Neural progenitor cell (in vitro differentiated cells): ENCODE measurements at regions not wholly inside any gene's neighbourhood (a gene's known extent, or its start where the extent isn't known, plus 50 kb on each side); places are given as distances from the start of the nearest gene placed in this dataset.
"Not testable (repeated sequence)": the region's sequence is repeated elsewhere in the genome, so short reads cannot be mapped to it uniquely, and the experiment has no call there.

Source experiments
- DNase-seq: peaks from one replicate; pipeline ENCODE4 v3.0.0-alpha.2; 2016; ENCODE audit warnings: low spot score
- H2AFZ ChIP-seq: fragments of 200-600 bp; sonication (generic); replicated peaks from 2 replicates; pipeline ENCODE4 v1.6.1; 2016; ENCODE audit warnings: antibody characterized with exemption
- H3F3A ChIP-seq: fragments of 200-600 bp; sonication (generic); 2 replicates; pipeline ENCODE4 v1.6.1; 2016; ENCODE audit warnings: antibody characterized with exemption, low read depth
- H3K27ac ChIP-seq: fragments of 200-600 bp; sonication (generic); 2 replicates; pipeline ENCODE4 v1.5.1; 2016; ENCODE audit warnings: mild to moderate bottlenecking
- H3K27me3 ChIP-seq: fragments of 200-600 bp; sonication (generic); 2 replicates; pipeline ENCODE4 v1.6.1; 2016; ENCODE audit warnings: mild to moderate bottlenecking, moderate library complexity
- H3K36me3 ChIP-seq: fragments of 200-600 bp; sonication (generic); 2 replicates; pipeline ENCODE4 v1.5.1; 2016
- H3K4me1 ChIP-seq: fragments of 200-600 bp; sonication (generic); 2 replicates; pipeline ENCODE4 v1.6.1; 2016; ENCODE audit warnings: mixed run types
- H3K4me2 ChIP-seq: fragments of 200-600 bp; sonication (generic); 2 replicates; pipeline ENCODE4 v1.6.1; 2016
- H3K4me3 ChIP-seq: fragments of 200-600 bp; sonication (generic); 2 replicates; pipeline ENCODE4 v1.5.1; 2016
- H3K79me2 ChIP-seq: fragments of 200-600 bp; sonication (generic); 2 replicates; pipeline ENCODE4 v1.6.1; 2016; ENCODE audit warnings: low read depth
- H3K9ac ChIP-seq: fragments of 200-600 bp; sonication (generic); 2 replicates; pipeline ENCODE4 v1.6.1; 2016
- H3K9me3 ChIP-seq: fragments of 200-600 bp; sonication (generic); 2 replicates; pipeline ENCODE4 v1.5.1; 2016; ENCODE audit warnings: low read depth
- H4K20me1 ChIP-seq: fragments of 200-600 bp; sonication (generic); 2 replicates; pipeline ENCODE4 v1.6.1; 2016; ENCODE audit warnings: low read depth
- H3K27ac Mint-ChIP-seq: 3 replicates; pipeline ENCODE4 v1.8.0; 2021; ENCODE audit warnings: mixed read lengths
- H3K27me3 Mint-ChIP-seq: 2 replicates; pipeline ENCODE4 v1.8.0; 2022; ENCODE audit warnings: low read depth, mild to moderate bottlenecking, inconsistent platforms, moderate library complexity, mixed read lengths; ENCODE audit not compliant: insufficient read depth
- H3K36me3 Mint-ChIP-seq: 3 replicates; pipeline ENCODE4 v1.8.0; 2021; ENCODE audit warnings: mixed read lengths
- H3K4me1 Mint-ChIP-seq: 3 replicates; pipeline ENCODE4 v1.8.0; 2021; ENCODE audit warnings: mixed read lengths
- H3K4me3 Mint-ChIP-seq: 3 replicates; pipeline ENCODE4 v1.8.0; 2021; ENCODE audit warnings: mild to moderate bottlenecking, moderate library complexity, mixed read lengths
- H3K9me3 Mint-ChIP-seq: 3 replicates; pipeline ENCODE4 v1.8.0; 2020; ENCODE audit warnings: mixed read lengths
- CTCF ChIP-seq: fragments of 200-600 bp; sonication (generic); IDR thresholded peaks from 2 replicates; pipeline ENCODE4 v1.5.1; 2017; ENCODE audit warnings: antibody characterized with exemption, mild to moderate bottlenecking
- EZH2 ChIP-seq: fragments of 200-600 bp; sonication (generic); IDR thresholded peaks from 2 replicates; pipeline ENCODE4 v1.6.1; 2017; ENCODE audit warnings: antibody characterized with exemption, mild to moderate bottlenecking, moderate library complexity
- EZH2phosphoT487 ChIP-seq: fragments of 200-600 bp; sonication (generic); IDR thresholded peaks from 2 replicates; pipeline ENCODE4 v1.6.1; 2017; ENCODE audit warnings: antibody characterized with exemption

- Mint-ChIP-seq H3K27me3 (peaks cover 1% of the 10 kb centered on the region), H3K27ac (no peak overlapping the region), H3K4me3 (no peak overlapping the region), H3K9me3 (peaks cover 12% of the 10 kb centered on the region), H3K4me1 (no peaks in the 10 kb centered on the region), H3K36me3 (no peaks in the 10 kb centered on the region)
- H4K20me1 ChIP-seq: no peaks in the 10 kb centered on the region
- no peak for TF ChIP-seq EZH2phosphoT487
- no peak for TF ChIP-seq EZH2
- no peak for TF ChIP-seq CTCF
- no peak overlapping the region for H2AFZ ChIP-seq
- peaks cover 51% of the 10 kb centered on the region for H3K9me3 ChIP-seq
- H3K27ac ChIP-seq: no peak overlapping the region
- H3K4me3 ChIP-seq: no peak overlapping the region
- H3K79me2 ChIP-seq: no peaks in the 10 kb centered on the region
- DNase-seq: no peak
- no peaks in the 10 kb centered on the region for H3F3A ChIP-seq
- no peak overlapping the region for H3K9ac ChIP-seq
- no peaks in the 10 kb centered on the region for H3K27me3 ChIP-seq
- no peak overlapping the region for H3K4me2 ChIP-seq
- no peaks in the 10 kb centered on the region for H3K36me3 ChIP-seq
- no peaks in the 10 kb centered on the region for H3K4me1 ChIP-seq
Observed at GRCh38 chr15:22265056-22265945, 185.0 kb downstream of the OR4M2 start.

- H3K4me1 ChIP-seq: no peaks in the 10 kb centered on the region
- H3K9me3 ChIP-seq: peaks cover 58% of the 10 kb centered on the region
- no peak overlapping the region for H3K9ac ChIP-seq
- no peaks in the 10 kb centered on the region for H3K27me3 ChIP-seq
- no peak overlapping the region for H3K4me2 ChIP-seq
- no peaks in the 10 kb centered on the region for H3K79me2 ChIP-seq
- H4K20me1 ChIP-seq: no peaks in the 10 kb centered on the region
- H3K27me3 Mint-ChIP-seq: no peaks in the 10 kb centered on the region
- DNase-seq: no peak
- no peaks in the 10 kb centered on the region for H3K36me3 Mint-ChIP-seq
- H3F3A ChIP-seq: no peaks in the 10 kb centered on the region
- no peaks in the 10 kb centered on the region for H3K36me3 ChIP-seq
- H2AFZ ChIP-seq: no peak overlapping the region
- no peak overlapping the region for H3K27ac Mint-ChIP-seq
- no peak for TF ChIP-seq EZH2phosphoT487
- TF ChIP-seq EZH2: no peak
- H3K9me3 Mint-ChIP-seq: peaks cover 12% of the 10 kb centered on the region
- H3K4me3 ChIP-seq: no peak overlapping the region
- no peak overlapping the region for H3K27ac ChIP-seq
- H3K4me1 Mint-ChIP-seq: no peaks in the 10 kb centered on the region
- no peak overlapping the region for H3K4me3 Mint-ChIP-seq
Observed at GRCh38 chr15:22265970-22266369, 185.6 kb downstream of the OR4M2 start.

GRCh38 chr15:22267761-22268160, 187.4 kb downstream of the OR4M2 start:
- no peak overlapping the region for H3K27ac ChIP-seq
- no peak for TF ChIP-seq EZH2
- no peak for TF ChIP-seq EZH2phosphoT487
- TF ChIP-seq CTCF: no peak
- Mint-ChIP-seq H3K27ac (no peak overlapping the region), H3K36me3 (no peaks in the 10 kb centered on the region), H3K4me1 (no peaks in the 10 kb centered on the region), H3K4me3 (no peak overlapping the region), H3K27me3 (no peaks in the 10 kb centered on the region), H3K9me3 (peaks cover 9% of the 10 kb centered on the region)
- H3K4me1 ChIP-seq: no peaks in the 10 kb centered on the region
- H3K79me2 ChIP-seq: no peaks in the 10 kb centered on the region
- no peaks in the 10 kb centered on the region for H3K27me3 ChIP-seq
- no peak overlapping the region for H3K4me3 ChIP-seq
- H3K9me3 ChIP-seq: peaks cover 60% of the 10 kb centered on the region
- no peaks in the 10 kb centered on the region for H4K20me1 ChIP-seq
- H2AFZ ChIP-seq: no peak overlapping the region
- no peaks in the 10 kb centered on the region for H3F3A ChIP-seq
- no peaks in the 10 kb centered on the region for H3K36me3 ChIP-seq
- DNase-seq: no peak
- no peak overlapping the region for H3K9ac ChIP-seq
- H3K4me2 ChIP-seq: no peak overlapping the region

GRCh38 chr15:22268201-22268600, 187.9 kb downstream of the OR4M2 start:
- H3K27ac ChIP-seq, H2AFZ ChIP-seq, H3K36me3 ChIP-seq, H3K79me2 ChIP-seq, DNase-seq, H3K4me1 Mint-ChIP-seq, H3K4me3 ChIP-seq, H3K27me3 Mint-ChIP-seq, H3K4me1 ChIP-seq, H3K4me3 Mint-ChIP-seq, H3F3A ChIP-seq, H3K4me2 ChIP-seq, H3K9me3 Mint-ChIP-seq, H4K20me1 ChIP-seq, H3K9ac ChIP-seq, H3K36me3 Mint-ChIP-seq, H3K27me3 ChIP-seq, H3K27ac Mint-ChIP-seq: not testable (repeated sequence)
- peaks cover 60% of the 10 kb centered on the region for H3K9me3 ChIP-seq

GRCh38 chr15:22268654-22269053, 188.3 kb downstream of the OR4M2 start:
- H3K9me3 Mint-ChIP-seq, H3K36me3 ChIP-seq, H2AFZ ChIP-seq, DNase-seq, H3K79me2 ChIP-seq, H3F3A ChIP-seq, H3K9ac ChIP-seq, H3K27me3 Mint-ChIP-seq, H3K36me3 Mint-ChIP-seq, H3K4me3 Mint-ChIP-seq, H4K20me1 ChIP-seq, H3K27ac Mint-ChIP-seq, H3K4me2 ChIP-seq, H3K4me1 ChIP-seq, H3K27me3 ChIP-seq, H3K27ac ChIP-seq, H3K4me1 Mint-ChIP-seq, H3K4me3 ChIP-seq: not testable (repeated sequence)
- peaks cover 61% of the 10 kb centered on the region for H3K9me3 ChIP-seq

GRCh38 chr15:22272286-22273160, 186.2 kb upstream of the GOLGA6L22 start:
- not testable (repeated sequence) for H3K27ac Mint-ChIP-seq, H3K4me3 ChIP-seq, H3K79me2 ChIP-seq, H3K27ac ChIP-seq, H3F3A ChIP-seq, H4K20me1 ChIP-seq, H3K4me1 ChIP-seq, H3K36me3 Mint-ChIP-seq, H3K36me3 ChIP-seq, H3K27me3 ChIP-seq, H3K9me3 Mint-ChIP-seq, H3K9ac ChIP-seq, H3K4me3 Mint-ChIP-seq, H3K27me3 Mint-ChIP-seq, H3K4me2 ChIP-seq, H3K4me1 Mint-ChIP-seq, DNase-seq, H2AFZ ChIP-seq
- peaks cover 67% of the 10 kb centered on the region for H3K9me3 ChIP-seq
